ENCODE measurements at regions not wholly inside any gene's neighbourhood (a gene's known extent, or its start where the extent isn't known, plus 50 kb on each side); places are given as distances from the start of the nearest gene placed in this dataset.

GRCh38 chr17:45653616-45654015 lies 130.5 kb upstream of the CRHR1 start:
- Histone ChIP-seq H2AFZ (no peak overlapping the region), H3K4me1 (no peaks in the 10 kb centered on the region), H3K27me3 (ENCODE audit: control insufficient read depth, insufficient read depth, low read length) (no peaks in the 10 kb centered on the region)

GRCh38 chr17:45656527-45657181 lies 127.5 kb upstream of the CRHR1 start:
- Histone ChIP-seq H3K4me3 (ENCODE audit: low read depth, low read length) (no peak overlapping the region), H3K36me3 (ENCODE audit: control insufficient read depth, insufficient read depth, low read length) (no peaks in the 10 kb centered on the region), H3K9ac (no peak overlapping the region), H3K4me1 (no peaks in the 10 kb centered on the region), H3K79me2 (no peaks in the 10 kb centered on the region), H3K4me2 (ENCODE audit: low read length) (no peak overlapping the region), H3K9me3 (ENCODE audit: control insufficient read depth, low read length) (no peaks in the 10 kb centered on the region), H2AFZ (no peak overlapping the region), H3K27me3 (ENCODE audit: control insufficient read depth, insufficient read depth, low read length) (no peaks in the 10 kb centered on the region), H3K27ac (no peak overlapping the region)
- no peak for TF ChIP-seq CTCF (IDR thresholded peaks at IDR 0.05)

More at GRCh38 chr17:45653616-45654015, 130.5 kb upstream of the CRHR1 start:
- Histone ChIP-seq H3K36me3 (ENCODE audit: control insufficient read depth, insufficient read depth, low read length) (no peaks in the 10 kb centered on the region), H3K4me3 (ENCODE audit: low read depth, low read length) (no peak overlapping the region), H3K79me2 (no peaks in the 10 kb centered on the region), H3K9ac (no peak overlapping the region), H3K4me2 (ENCODE audit: low read length) (no peak overlapping the region), H3K9me3 (ENCODE audit: control insufficient read depth, low read length) (no peaks in the 10 kb centered on the region), H3K27ac (no peak overlapping the region)
- TF ChIP-seq CTCF (IDR thresholded peaks at IDR 0.05), result no peak

GRCh38 chr17:45660474-45660873 lies 123.6 kb upstream of the CRHR1 start:
- no peak overlapping the region for H3K9ac ChIP-seq
- H3K4me2 ChIP-seq (ENCODE audit: low read length), result no peak overlapping the region
- H3K79me2 ChIP-seq, result no peaks in the 10 kb centered on the region
- H3K4me1 ChIP-seq, result no peaks in the 10 kb centered on the region
- no peak overlapping the region for H3K27ac ChIP-seq
- no peaks in the 10 kb centered on the region for H3K9me3 ChIP-seq (ENCODE audit: control insufficient read depth, low read length)
- H3K27me3 ChIP-seq (ENCODE audit: control insufficient read depth, insufficient read depth, low read length), result no peaks in the 10 kb centered on the region
- no peak for TF ChIP-seq CTCF (IDR thresholded peaks at IDR 0.05)
- no peaks in the 10 kb centered on the region for H3K36me3 ChIP-seq (ENCODE audit: control insufficient read depth, insufficient read depth, low read length)
- H3K4me3 ChIP-seq (ENCODE audit: low read depth, low read length), result no peak overlapping the region
- H2AFZ ChIP-seq, result no peak overlapping the region

GRCh38 chr17:45662432-45662831 lies 121.7 kb upstream of the CRHR1 start:
- H2AFZ ChIP-seq, result no peak overlapping the region
- no peak overlapping the region for H3K4me2 ChIP-seq (ENCODE audit: low read length)
- H3K9ac ChIP-seq, result no peak overlapping the region
- TF ChIP-seq CTCF (IDR thresholded peaks at IDR 0.05), result no peak
- no peaks in the 10 kb centered on the region for H3K79me2 ChIP-seq
- H3K36me3 ChIP-seq (ENCODE audit: control insufficient read depth, insufficient read depth, low read length), result no peaks in the 10 kb centered on the region
- no peaks in the 10 kb centered on the region for H3K9me3 ChIP-seq (ENCODE audit: control insufficient read depth, low read length)
- no peak overlapping the region for H3K27ac ChIP-seq
- H3K4me1 ChIP-seq, result no peaks in the 10 kb centered on the region
- H3K4me3 ChIP-seq (ENCODE audit: low read depth, low read length), result no peak overlapping the region
- H3K27me3 ChIP-seq (ENCODE audit: control insufficient read depth, insufficient read depth, low read length), result no peaks in the 10 kb centered on the region

GRCh38 chr17:45663772-45664171 lies 120.3 kb upstream of the CRHR1 start:
- no peak overlapping the region for H2AFZ ChIP-seq
- H3K79me2 ChIP-seq, result no peaks in the 10 kb centered on the region
- no peaks in the 10 kb centered on the region for H3K4me1 ChIP-seq
- H3K36me3 ChIP-seq (ENCODE audit: control insufficient read depth, insufficient read depth, low read length), result no peaks in the 10 kb centered on the region
- no peak for TF ChIP-seq CTCF (IDR thresholded peaks at IDR 0.05)
- no peak overlapping the region for H3K4me3 ChIP-seq (ENCODE audit: low read depth, low read length)
- H3K9ac ChIP-seq, result no peak overlapping the region
- H3K4me2 ChIP-seq (ENCODE audit: low read length), result no peak overlapping the region
- H3K27me3 ChIP-seq (ENCODE audit: control insufficient read depth, insufficient read depth, low read length), result no peaks in the 10 kb centered on the region
- no peaks in the 10 kb centered on the region for H3K9me3 ChIP-seq (ENCODE audit: control insufficient read depth, low read length)
- H3K27ac ChIP-seq, result no peak overlapping the region
